T-helper 2 cell treated with Interferon-gamma antibody and Interleukin-4, amounts not matched to agents 100 ng/mL and 5 ng/mL, for 36 hours (primary cell): ENCODE measurements at regions not wholly inside any gene's neighbourhood (a gene's known extent, or its start where the extent isn't known, plus 50 kb on each side); places are given as distances from the start of the nearest gene placed in this dataset.
"Not testable (repeated sequence)": the region's sequence is repeated elsewhere in the genome, so short reads cannot be mapped to it uniquely, and the experiment has no call there.

ENCODE experiments used
- intact Hi-C: fragments of 100-400 bp; cut with micrococcal nuclease; formaldehyde crosslinking; loops from one replicate; pipeline ENCODE4 v1.15.1; 2023

- intact Hi-C loops: no loop called here
Observed at GRCh38 chr12:90510948-90511347, 444.0 kb downstream of the CCER1 start.

GRCh38 chr12:90504806-90505205, 450.2 kb downstream of the CCER1 start:
- intact Hi-C loops: no loop called here

GRCh38 chr12:90502070-90502469, 452.9 kb downstream of the CCER1 start:
- intact Hi-C loops: no loop called here

GRCh38 chr12:90501412-90501811, 453.6 kb downstream of the CCER1 start:
- intact Hi-C loops: no loop called here

- intact Hi-C loops: no loop called here
Observed at GRCh38 chr12:90499795-90500194, 455.2 kb downstream of the CCER1 start.

GRCh38 chr12:90497923-90498545, 456.9 kb downstream of the CCER1 start:
- intact Hi-C loops: no loop called here

- intact Hi-C loops: no loop called here
Observed at GRCh38 chr12:90490355-90490754, 464.6 kb downstream of the CCER1 start.

- intact Hi-C loops: no loop called here
Observed at GRCh38 chr12:90489141-90489540, 465.8 kb downstream of the CCER1 start.

GRCh38 chr12:90485560-90485959, 469.4 kb downstream of the CCER1 start:
- intact Hi-C loops: no loop called here

- intact Hi-C loops: no loop called here
Observed at GRCh38 chr12:90484094-90484493, 470.9 kb downstream of the CCER1 start.

GRCh38 chr12:90481748-90482147, 473.2 kb downstream of the CCER1 start:
- intact Hi-C loops: no loop called here

GRCh38 chr12:90479237-90479636, 475.7 kb downstream of the CCER1 start:
- intact Hi-C loops: no loop called here

- intact Hi-C loops: no loop called here
Observed at GRCh38 chr12:90473831-90474230, 481.1 kb downstream of the CCER1 start.

- intact Hi-C loops: no loop called here
Observed at GRCh38 chr12:90460681-90461080, 494.3 kb downstream of the CCER1 start.

GRCh38 chr12:90456248-90456647, 498.7 kb downstream of the CCER1 start:
- intact Hi-C loops: no loop called here

GRCh38 chr12:90455756-90456155, 499.2 kb downstream of the CCER1 start:
- intact Hi-C loops: no loop called here

- intact Hi-C loops: no loop called here
Observed at GRCh38 chr12:90449611-90450010, 505.4 kb downstream of the CCER1 start.

- intact Hi-C loops: not testable (repeated sequence)
Observed at GRCh38 chr12:90443466-90443865, 511.5 kb downstream of the CCER1 start.

- intact Hi-C loops: no loop called here
Observed at GRCh38 chr12:90441431-90441830, 513.5 kb downstream of the CCER1 start.

GRCh38 chr12:90428881-90429280, 526.1 kb downstream of the CCER1 start:
- intact Hi-C loops: no loop called here

- intact Hi-C loops: no loop called here
Observed at GRCh38 chr12:90428465-90428864, 526.5 kb downstream of the CCER1 start.

- intact Hi-C loops: no loop called here
Observed at GRCh38 chr12:90423965-90424364, 531.0 kb downstream of the CCER1 start.

- intact Hi-C loops: no loop called here
Observed at GRCh38 chr12:90410962-90411361, 544.0 kb downstream of the CCER1 start.

GRCh38 chr12:90407841-90408240, 547.1 kb downstream of the CCER1 start:
- intact Hi-C loops: no loop called here
